ENCODE measurements at regions not wholly inside any gene's neighbourhood (a gene's known extent, or its start where the extent isn't known, plus 50 kb on each side); places are given as distances from the start of the nearest gene placed in this dataset.

DNA sequence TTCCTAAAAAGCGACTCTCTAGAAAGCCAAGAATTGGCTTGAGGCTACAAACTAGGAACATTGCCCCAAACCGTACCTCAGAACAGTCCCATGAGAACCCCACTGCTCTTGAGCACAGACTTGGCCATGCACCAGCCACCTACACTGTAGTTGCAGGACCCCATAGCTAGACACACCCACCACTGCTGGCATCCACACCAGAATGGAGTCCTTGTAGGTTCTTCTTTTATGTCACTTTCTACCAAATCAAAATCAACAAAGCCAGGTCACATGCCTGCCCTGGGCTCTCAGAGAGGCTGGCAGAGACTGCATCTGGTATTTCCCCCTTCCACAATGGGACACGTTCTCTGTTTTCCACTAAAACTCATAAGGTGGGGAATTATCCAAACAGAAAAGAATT is 290.5 kb downstream of the SHOX2 start:
- Histone ChIP-seq H3K27me3 (ENCODE audit: control insufficient read depth, insufficient read depth, low read length) (peaks cover 2% of the 10 kb centered on the region), H3K9me3 (ENCODE audit: control insufficient read depth, low read depth, low read length) (no peaks in the 10 kb centered on the region), H3K27ac (ENCODE audit: low read length) (no peak overlapping the region), H3K4me1 (ENCODE audit: control insufficient read depth, insufficient read depth, low read length) (no peaks in the 10 kb centered on the region), H3K4me3 (ENCODE audit: low read length) (no peak overlapping the region), H3K36me3 (ENCODE audit: control insufficient read depth, insufficient read depth, low read length) (no peaks in the 10 kb centered on the region)
- WGBS (ENCODE audit: insufficient coverage, low lambda C conversion rate), result 60% methylated on average over 1 of the region's 3 CpGs
- no peak for DNase-seq

DNA sequence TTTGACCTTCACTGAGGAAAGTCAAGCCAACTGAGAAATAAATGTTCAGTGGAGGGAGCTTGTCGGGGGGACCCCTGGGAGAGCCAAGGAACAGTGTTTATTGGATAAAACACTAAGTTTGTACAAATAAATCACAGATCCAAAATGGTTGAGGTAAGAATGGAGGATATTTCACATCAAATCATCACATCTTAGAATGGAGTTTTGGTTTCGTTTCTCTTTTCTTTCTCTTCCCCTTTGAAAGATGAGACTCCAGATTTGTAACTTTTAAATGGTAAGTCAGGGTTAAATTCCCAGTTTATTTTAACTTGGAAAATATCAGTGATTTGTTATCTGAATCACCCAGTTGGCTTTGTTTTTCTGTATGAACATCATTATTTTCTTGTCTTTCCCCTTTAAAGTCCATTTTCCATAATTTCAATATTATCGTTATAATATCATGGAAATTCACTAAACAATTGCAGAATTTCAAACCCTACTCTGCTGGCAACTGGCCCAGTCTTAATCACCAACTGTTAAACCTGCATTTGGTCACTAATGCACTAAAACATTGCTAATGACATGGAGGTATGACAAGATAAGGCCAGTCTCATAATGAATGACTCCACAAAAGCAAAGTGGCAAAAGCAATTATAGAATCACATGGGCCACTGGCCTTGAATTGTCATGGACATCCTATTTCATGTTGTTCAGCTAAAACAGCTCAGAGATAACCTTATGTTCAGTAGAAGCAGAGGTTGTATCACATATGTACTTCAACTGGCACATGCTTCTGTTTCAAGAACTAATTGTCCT is 295.1 kb downstream of the SHOX2 start:
- Histone ChIP-seq H3K9me3 (ENCODE audit: control insufficient read depth, low read depth, low read length) (no peaks in the 10 kb centered on the region), H3K4me1 (ENCODE audit: control insufficient read depth, insufficient read depth, low read length) (peaks cover 2% of the 10 kb centered on the region), H3K4me3 (ENCODE audit: low read length) (no peak overlapping the region), H3K27ac (ENCODE audit: low read length) (peak overlapping the region; percentile 52), H3K27me3 (ENCODE audit: control insufficient read depth, insufficient read depth, low read length) (no peaks in the 10 kb centered on the region), H3K36me3 (ENCODE audit: control insufficient read depth, insufficient read depth, low read length) (no peaks in the 10 kb centered on the region)
- peak; percentile 81 to 85 for DNase-seq
- 56% methylated on average over 1 of the region's 3 CpGs for WGBS (ENCODE audit: insufficient coverage, low lambda C conversion rate)

DNA sequence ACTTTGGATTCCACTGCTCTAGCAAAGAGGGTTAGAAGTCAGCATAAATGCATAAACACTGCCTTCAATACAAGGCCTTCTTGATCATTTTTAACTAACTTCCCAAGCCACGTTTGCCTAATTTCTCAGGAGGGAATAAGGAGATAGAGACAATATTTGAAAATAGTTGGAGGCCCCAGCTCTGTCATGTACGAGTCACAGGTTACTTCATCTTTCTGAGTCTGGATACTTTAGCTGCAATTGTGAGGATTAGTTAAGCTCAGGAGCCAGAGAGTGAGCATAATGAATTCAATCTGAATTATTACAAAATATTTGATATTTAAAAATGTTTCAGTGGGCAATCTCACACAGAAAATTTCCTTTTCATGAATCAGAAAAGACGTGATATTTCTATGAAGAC is 298.9 kb downstream of the SHOX2 start:
- 86% methylated on average over 1 of the region's 3 CpGs for WGBS (ENCODE audit: insufficient coverage, low lambda C conversion rate)
- Histone ChIP-seq H3K27ac (ENCODE audit: low read length) (no peak overlapping the region), H3K36me3 (ENCODE audit: control insufficient read depth, insufficient read depth, low read length) (no peaks in the 10 kb centered on the region), H3K27me3 (ENCODE audit: control insufficient read depth, insufficient read depth, low read length) (no peaks in the 10 kb centered on the region), H3K4me1 (ENCODE audit: control insufficient read depth, insufficient read depth, low read length) (peaks cover 10% of the 10 kb centered on the region), H3K9me3 (ENCODE audit: control insufficient read depth, low read depth, low read length) (no peaks in the 10 kb centered on the region), H3K4me3 (ENCODE audit: low read length) (no peak overlapping the region)
- no peak for DNase-seq

DNA sequence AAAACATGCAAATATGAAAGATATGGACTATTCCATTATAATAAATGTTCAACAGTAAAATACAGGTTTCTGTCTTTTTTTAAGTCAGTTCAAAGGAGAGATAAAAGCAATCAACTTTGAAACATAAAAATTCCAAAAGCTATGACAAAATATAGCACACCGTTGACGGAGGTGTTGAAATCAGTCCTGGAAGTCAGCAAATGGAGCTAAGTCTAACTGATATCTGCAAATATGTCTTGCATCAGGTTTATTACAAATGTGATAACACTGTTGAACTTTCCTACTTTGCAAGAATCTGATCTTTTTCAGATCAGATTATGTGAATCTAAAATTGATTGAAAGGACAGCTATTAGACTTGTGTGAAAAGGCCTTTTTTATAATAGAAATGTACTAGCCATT is 300.7 kb downstream of the SHOX2 start:
- H3K27ac ChIP-seq (ENCODE audit: low read length), result peak overlapping the region; percentile 21
- peaks cover 10% of the 10 kb centered on the region for H3K4me1 ChIP-seq (ENCODE audit: control insufficient read depth, insufficient read depth, low read length)
- DNase-seq, result peak; percentile 52 to 71
- no peaks in the 10 kb centered on the region for H3K27me3 ChIP-seq (ENCODE audit: control insufficient read depth, insufficient read depth, low read length)
- no peak overlapping the region for H3K4me3 ChIP-seq (ENCODE audit: low read length)
- H3K36me3 ChIP-seq (ENCODE audit: control insufficient read depth, insufficient read depth, low read length), result no peaks in the 10 kb centered on the region
- no peaks in the 10 kb centered on the region for H3K9me3 ChIP-seq (ENCODE audit: control insufficient read depth, low read depth, low read length)
- WGBS (ENCODE audit: insufficient coverage, low lambda C conversion rate), result no CpG with 5 or more reads among the region's 2 CpGs

DNA sequence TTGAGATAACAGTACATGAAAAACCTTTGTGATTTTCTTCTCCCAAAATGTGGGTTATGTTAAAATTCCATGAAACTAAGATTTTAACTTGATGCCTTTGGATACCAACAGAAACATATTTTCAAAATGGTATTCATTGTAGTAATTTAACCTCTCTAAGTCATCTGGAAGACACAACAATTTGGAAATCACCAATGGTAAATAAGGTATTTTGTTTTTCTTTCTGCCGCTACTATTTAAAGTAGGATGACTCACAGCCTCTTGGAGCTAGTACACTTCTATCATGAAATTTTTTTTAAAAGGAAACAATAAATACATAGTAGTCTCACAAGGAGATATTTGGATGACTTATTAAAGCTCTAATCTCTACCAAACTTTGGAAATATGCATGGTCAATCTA is 291.6 kb upstream of the VEPH1 start:
- no CpG with 5 or more reads among the region's 1 CpG for WGBS (ENCODE audit: insufficient coverage, low lambda C conversion rate)
- Histone ChIP-seq H3K4me3 (ENCODE audit: low read length) (no peak overlapping the region), H3K27me3 (ENCODE audit: control insufficient read depth, insufficient read depth, low read length) (no peaks in the 10 kb centered on the region), H3K27ac (ENCODE audit: low read length) (no peak overlapping the region), H3K4me1 (ENCODE audit: control insufficient read depth, insufficient read depth, low read length) (no peaks in the 10 kb centered on the region), H3K36me3 (ENCODE audit: control insufficient read depth, insufficient read depth, low read length) (no peaks in the 10 kb centered on the region), H3K9me3 (ENCODE audit: control insufficient read depth, low read depth, low read length) (no peaks in the 10 kb centered on the region)
- no peak for DNase-seq

DNA sequence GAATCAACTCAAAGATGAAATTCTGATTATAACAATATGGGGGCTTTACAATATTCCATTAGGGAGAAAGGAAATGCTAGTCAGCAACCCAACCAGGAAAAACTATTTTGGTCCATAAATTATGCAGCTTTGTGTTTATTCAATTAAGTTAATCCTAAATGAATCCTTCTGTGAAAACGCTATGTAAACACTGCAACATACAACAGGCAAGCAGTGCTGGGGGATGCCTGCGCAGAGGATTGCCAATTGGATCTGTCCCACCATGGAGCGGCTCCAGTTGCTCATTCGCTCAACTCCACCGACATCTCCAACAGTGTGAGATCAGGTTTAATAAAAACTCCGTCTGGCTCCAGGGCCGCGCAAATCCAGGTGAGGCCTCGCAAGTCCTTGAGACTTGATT is 290.5 kb upstream of the VEPH1 start:
- no peaks in the 10 kb centered on the region for H3K36me3 ChIP-seq (ENCODE audit: control insufficient read depth, insufficient read depth, low read length)
- no peaks in the 10 kb centered on the region for H3K4me1 ChIP-seq (ENCODE audit: control insufficient read depth, insufficient read depth, low read length)
- no peak overlapping the region for H3K4me3 ChIP-seq (ENCODE audit: low read length)
- no peak for DNase-seq
- no CpG with 5 or more reads among the region's 9 CpGs for WGBS (ENCODE audit: insufficient coverage, low lambda C conversion rate)
- H3K9me3 ChIP-seq (ENCODE audit: control insufficient read depth, low read depth, low read length), result no peaks in the 10 kb centered on the region
- no peaks in the 10 kb centered on the region for H3K27me3 ChIP-seq (ENCODE audit: control insufficient read depth, insufficient read depth, low read length)
- no peak overlapping the region for H3K27ac ChIP-seq (ENCODE audit: low read length)

DNA sequence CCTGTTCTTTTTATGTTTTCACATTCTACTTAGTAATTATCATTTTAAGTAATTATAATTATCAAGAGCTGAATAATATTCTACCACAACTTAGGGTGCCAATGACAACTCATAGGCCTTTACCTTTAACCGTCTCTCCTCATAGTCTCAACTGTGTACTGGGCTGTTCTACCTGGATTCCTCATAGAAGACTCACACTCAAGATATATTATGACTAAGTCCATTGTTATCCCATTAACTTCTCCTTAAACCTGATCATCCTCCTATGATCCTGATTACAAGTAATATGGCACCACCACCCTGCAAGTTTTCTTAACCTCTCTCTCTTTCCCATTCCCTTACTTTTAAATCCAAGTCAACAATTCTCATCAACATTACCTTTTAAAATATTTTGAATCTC is 285.9 kb upstream of the VEPH1 start:
- Histone ChIP-seq H3K9me3 (ENCODE audit: control insufficient read depth, low read depth, low read length) (no peaks in the 10 kb centered on the region), H3K27me3 (ENCODE audit: control insufficient read depth, insufficient read depth, low read length) (no peaks in the 10 kb centered on the region), H3K27ac (ENCODE audit: low read length) (no peak overlapping the region), H3K36me3 (ENCODE audit: control insufficient read depth, insufficient read depth, low read length) (no peaks in the 10 kb centered on the region), H3K4me3 (ENCODE audit: low read length) (no peak overlapping the region), H3K4me1 (ENCODE audit: control insufficient read depth, insufficient read depth, low read length) (no peaks in the 10 kb centered on the region)
- no CpG with 5 or more reads among the region's 1 CpG for WGBS (ENCODE audit: insufficient coverage, low lambda C conversion rate)
- DNase-seq, result no peak

DNA sequence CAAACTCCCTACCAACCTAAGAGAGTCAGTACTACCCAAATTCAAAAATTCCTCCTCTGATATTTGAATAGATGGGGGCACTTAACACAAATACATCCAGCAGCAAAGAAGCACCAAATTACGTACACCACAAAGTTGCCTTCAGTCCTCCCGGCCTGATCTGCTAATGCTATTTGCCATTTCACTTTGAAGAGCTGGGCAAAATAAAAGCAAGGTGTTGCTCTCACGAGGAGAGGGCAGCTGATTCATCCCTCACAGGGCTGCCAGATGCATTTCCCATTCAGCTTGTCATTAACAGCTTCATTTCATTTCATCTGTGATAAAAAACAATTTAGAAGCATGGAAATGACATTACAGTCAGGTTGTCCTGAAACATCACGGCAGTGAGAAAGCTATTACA is 283.4 kb upstream of the VEPH1 start:
- no peaks in the 10 kb centered on the region for H3K9me3 ChIP-seq (ENCODE audit: control insufficient read depth, low read depth, low read length)
- no peaks in the 10 kb centered on the region for H3K4me1 ChIP-seq (ENCODE audit: control insufficient read depth, insufficient read depth, low read length)
- no peaks in the 10 kb centered on the region for H3K27me3 ChIP-seq (ENCODE audit: control insufficient read depth, insufficient read depth, low read length)
- H3K4me3 ChIP-seq (ENCODE audit: low read length), result no peak overlapping the region
- H3K27ac ChIP-seq (ENCODE audit: low read length), result no peak overlapping the region
- H3K36me3 ChIP-seq (ENCODE audit: control insufficient read depth, insufficient read depth, low read length), result no peaks in the 10 kb centered on the region
- WGBS (ENCODE audit: insufficient coverage, low lambda C conversion rate), result 100% methylated on average over 1 of the region's 4 CpGs
- no peak for DNase-seq

DNA sequence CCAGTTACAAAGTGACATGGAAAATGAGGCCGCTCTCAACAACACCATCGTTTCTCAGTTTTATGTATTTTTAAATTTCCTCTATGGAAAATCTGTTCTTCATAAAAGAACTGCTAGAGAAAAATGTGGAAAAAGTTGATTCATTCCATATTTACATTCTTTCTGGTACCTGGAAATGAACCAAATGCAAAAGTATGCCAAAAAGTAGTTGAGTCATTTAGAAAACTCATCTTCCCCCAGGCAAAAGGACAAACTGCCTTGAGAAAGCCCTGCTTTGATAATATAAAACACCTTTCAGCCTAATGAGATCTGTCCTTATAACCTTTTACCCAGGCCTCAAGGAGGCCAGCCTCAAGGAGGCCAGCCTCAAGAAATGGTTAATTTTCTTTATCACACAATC is 283.0 kb upstream of the VEPH1 start:
- Histone ChIP-seq H3K27ac (ENCODE audit: low read length) (no peak overlapping the region), H3K27me3 (ENCODE audit: control insufficient read depth, insufficient read depth, low read length) (no peaks in the 10 kb centered on the region), H3K36me3 (ENCODE audit: control insufficient read depth, insufficient read depth, low read length) (no peaks in the 10 kb centered on the region), H3K4me3 (ENCODE audit: low read length) (no peak overlapping the region), H3K4me1 (ENCODE audit: control insufficient read depth, insufficient read depth, low read length) (no peaks in the 10 kb centered on the region), H3K9me3 (ENCODE audit: control insufficient read depth, low read depth, low read length) (no peaks in the 10 kb centered on the region)
- DNase-seq, result no peak
- 80% methylated on average over 1 of the region's 2 CpGs for WGBS (ENCODE audit: insufficient coverage, low lambda C conversion rate)

DNA sequence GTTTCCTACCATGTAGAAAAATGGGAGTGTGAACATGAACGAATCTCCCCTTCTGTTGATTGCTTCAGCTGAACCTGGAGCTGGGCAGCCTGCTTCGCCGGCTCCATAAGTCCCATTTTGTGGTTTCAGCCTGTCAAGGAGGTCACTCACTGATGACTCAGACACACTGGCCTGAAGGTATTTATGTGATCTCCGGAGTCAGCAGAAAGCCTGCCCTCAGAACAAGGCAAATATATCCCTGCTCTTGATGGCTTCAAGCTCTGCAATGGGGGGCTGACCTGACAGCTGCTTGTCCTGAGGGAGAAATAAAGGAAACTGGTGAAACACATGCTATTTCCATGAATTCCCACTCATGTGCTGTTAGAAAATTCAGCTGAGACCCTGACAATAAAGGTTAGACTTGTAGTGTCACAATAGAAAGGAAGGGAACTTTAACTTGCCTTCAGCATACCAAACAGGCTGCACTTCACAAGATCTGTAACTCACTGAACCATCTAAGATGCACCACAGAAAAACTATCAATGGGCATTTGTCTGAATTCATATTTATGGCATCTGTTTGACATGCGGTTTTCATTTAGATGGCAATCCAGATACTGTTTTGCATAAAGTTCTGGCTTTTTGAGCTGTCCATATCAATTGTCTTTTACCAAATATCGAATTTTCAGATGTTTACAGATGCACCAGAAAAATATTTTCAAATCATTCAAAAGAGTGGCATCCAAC is 282.0 kb upstream of the VEPH1 start:
- Histone ChIP-seq H3K4me1 (ENCODE audit: control insufficient read depth, insufficient read depth, low read length) (no peaks in the 10 kb centered on the region), H3K36me3 (ENCODE audit: control insufficient read depth, insufficient read depth, low read length) (no peaks in the 10 kb centered on the region), H3K9me3 (ENCODE audit: control insufficient read depth, low read depth, low read length) (no peaks in the 10 kb centered on the region), H3K4me3 (ENCODE audit: low read length) (no peak overlapping the region), H3K27ac (ENCODE audit: low read length) (peak overlapping the region; percentile 3), H3K27me3 (ENCODE audit: control insufficient read depth, insufficient read depth, low read length) (no peaks in the 10 kb centered on the region)
- peak; percentile 51 to 62 for DNase-seq
- WGBS (ENCODE audit: insufficient coverage, low lambda C conversion rate), result 83% methylated on average over 1 of the region's 6 CpGs
